SKM-1 treated with dmso at 0.1 percent for 144 hours (cell line): ENCODE measurements at regions not wholly inside any gene's neighbourhood (a gene's known extent, or its start where the extent isn't known, plus 50 kb on each side); places are given as distances from the start of the nearest gene placed in this dataset.
"Not testable (repeated sequence)": the region's sequence is repeated elsewhere in the genome, so short reads cannot be mapped to it uniquely, and the experiment has no call there.

Experiments used
- DNase-seq: peaks from one replicate; lab custom pipeline; 2025; ENCODE audit not compliant: unreplicated experiment; lab: John Stamatoyannopoulos, UW

DNA sequence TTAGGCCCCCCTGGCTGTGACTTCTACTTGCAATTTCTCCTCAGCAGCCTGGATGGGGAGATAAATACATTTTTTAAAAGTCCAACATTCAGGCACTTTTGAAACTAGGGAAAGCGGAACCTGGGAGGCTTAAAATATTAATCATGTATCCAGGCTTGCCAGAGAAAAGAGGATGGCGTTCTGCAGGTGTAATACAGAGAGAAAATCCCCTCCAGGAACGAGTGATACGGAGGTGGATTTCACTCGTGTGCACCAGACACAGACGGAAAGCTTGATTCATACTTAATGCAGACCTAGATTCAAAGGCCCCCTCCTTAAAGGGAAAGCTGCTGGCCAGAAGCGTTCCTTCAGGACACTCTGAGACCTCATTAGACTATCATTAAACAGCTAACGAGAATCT, 354.0 kb upstream of the BOD1L1 start:
- DNase-seq = no peak

DNA sequence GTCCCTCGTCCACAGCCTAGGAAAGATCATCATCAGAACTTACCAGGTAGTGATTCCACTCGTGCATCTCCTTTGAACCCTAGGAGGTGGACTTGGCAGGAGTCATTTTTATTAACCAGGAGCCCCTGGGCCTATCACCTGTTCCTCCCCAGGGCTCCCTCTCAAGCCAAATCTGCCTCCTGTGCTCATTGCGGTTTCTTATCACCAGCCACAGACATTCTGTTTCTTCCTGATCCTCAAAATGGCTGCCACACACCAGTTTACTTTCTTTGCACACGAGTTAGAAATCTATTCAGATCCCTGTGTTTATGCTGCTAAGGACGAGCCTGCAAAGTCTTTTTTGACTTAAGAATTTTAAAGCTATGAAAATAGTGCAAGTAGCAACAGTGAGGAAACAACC, 354.5 kb upstream of the BOD1L1 start:
- DNase-seq = no peak

DNA sequence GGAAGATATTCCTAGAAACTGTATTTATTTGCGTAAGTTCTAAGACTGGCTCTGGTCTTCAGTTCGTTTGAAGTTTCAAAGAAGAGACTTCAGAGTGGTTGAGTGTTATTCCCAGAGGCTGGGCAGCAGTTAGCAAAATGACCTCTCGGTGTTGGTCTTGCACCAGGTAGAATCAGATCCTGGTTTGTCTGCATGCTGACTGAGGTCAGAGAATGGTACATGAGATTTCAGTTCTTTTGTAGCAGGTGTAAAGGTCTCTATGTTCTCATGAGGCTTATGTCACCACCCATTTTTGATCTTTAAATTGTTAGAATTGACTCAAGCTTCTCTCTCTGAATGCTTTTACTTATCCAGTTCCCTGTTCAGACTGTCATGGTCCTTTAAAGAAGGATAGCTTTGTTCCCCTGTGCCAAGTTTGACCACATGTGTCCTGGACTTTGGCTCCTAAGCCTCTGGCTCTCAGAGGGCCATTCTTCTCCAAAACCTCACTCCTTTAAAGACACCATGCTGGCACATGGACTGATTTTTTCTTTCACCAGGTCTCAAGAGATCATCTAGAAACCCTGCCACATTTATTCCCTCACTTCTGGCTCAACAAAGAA, 355.8 kb upstream of the BOD1L1 start:
- no peak for DNase-seq

DNA sequence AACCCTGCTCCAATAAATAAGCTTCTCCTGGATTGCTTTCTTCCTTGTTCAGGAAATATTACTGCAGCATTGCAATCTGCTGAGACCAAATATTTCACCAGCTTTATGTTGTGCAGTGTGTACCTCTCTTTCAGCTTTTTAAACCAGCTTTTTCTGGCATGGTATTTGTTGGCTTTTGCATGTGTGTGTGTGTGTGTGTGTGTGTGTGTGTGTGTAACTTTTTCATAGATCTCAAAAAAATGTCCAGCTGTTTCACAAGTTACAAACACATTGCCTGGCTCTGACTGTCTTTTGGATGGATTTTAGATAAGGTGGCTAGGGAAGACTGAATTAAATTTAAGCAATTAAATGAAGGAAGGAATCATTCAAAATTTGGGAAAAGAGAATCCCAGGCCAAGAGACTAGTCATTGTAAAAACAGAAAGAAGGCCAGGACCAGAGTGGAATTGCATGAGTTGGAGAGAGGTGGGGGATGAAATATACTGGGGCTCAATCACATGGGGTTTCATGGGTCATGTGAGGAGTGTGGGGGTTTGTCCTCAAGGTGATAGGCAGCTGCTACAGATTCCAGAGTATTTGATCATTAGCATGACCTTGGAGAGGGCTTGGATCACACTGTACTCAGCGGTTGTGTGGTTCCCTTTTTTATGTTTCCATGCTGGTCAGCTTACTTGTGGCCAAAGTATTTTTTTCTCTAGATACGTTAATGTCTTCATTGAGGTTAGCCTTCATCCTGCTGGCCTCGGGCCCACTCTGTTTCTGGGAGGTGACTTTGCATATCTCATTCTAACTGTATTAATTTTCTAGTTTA, 357.7 kb upstream of the BOD1L1 start:
- DNase-seq = no peak

DNA sequence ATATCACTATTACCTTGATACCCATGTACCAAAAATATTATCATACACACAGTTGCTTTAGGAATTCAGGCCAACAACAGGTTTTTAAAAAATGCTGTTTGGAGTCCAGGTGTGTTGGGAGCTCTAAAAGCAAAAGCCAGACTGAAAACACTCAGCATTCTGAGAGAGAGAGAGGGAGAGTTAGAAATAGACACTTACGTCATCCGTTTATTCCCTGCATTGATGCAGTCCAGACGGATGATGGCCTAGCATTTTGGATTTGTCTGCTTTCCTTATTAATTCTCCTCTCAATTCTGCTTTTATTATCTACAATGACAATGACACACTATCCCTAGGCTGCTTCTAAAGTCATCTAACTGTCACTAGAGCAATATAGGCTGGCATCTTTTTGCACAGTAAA, 358.3 kb upstream of the BOD1L1 start:
- no peak for DNase-seq

DNA sequence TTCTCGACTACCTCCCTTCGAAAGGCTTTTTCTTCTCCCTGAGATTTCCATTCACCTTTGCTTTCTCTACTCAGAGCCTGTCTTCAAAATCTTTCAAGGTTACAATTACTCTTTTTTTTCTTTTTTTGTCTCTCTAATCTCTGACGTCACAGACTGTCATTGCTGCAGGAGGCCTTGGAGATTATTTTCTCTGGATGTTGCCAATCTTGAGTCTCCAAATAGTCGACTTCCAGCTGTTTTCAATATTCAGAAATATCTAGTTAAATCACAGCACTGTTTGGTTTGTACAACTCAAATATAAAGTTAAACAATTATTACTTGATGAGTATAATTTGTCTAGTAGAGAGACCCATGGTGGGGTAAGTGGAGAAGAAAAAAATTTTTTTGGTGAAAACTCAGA, 359.0 kb upstream of the BOD1L1 start:
- DNase-seq = no peak

DNA sequence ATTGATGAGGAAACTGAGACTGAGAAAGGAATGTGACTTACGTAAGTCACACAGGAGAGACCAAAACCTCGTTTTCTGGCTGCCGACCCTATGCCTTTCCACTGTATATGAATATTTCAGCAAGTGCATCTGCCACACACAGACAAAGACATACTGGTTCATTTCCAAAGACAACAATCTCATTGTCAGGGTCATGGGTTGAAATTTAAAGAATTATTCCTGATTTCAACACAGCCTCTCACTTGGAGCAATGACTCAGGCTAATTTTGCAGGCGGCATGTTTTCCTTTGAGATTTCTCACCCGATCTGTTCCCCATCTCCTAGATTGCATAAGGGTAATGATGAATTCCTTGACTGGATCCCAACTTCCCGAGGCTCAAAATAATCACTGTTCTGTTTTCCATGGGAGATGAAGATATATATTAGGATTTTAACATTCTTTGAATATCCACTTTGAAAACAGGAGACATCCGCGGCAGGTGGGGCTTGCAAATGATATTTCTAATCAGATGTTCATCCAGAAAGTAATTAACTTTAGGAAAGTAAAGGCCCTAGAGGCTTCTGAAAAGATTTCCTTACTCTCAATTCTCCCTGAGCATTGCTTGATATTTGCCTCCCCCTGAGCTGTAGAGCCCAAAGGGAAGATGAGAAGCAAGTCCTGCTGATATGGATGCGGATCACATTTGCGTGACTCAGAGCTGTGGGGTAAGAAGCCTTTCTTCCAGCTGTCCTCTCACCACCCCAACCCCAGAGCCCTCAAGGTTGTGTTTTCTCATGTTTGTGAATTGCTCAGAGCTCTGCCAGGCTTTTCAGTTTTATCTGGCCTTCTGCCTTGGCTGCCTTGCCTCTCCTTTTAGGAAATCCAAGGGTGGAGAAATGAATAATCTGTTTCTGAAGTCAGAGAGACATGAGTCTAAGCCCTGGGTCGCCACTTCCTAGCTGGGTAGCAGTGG, 361.1 kb upstream of the BOD1L1 start:
- no peak for DNase-seq

DNA sequence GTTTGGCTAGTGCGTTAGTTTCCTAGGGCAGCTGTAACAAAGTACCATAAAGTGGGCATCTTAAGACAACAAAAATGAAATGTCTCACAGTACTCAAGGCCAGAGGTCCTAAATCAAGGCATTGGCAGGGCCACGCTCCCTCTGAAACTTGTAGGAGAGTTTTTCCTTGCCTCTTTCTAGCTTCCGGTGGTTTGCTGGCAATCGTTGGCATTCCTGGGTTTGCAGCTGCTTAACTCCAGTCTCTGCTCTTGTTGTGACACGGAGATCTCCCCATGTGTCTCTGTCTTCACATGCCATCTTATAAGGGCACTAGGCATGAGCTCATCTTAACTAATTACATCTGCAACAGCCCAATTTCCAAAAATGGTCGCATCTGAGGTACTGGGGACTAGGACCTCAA, 362.0 kb upstream of the BOD1L1 start:
- no peak for DNase-seq

DNA sequence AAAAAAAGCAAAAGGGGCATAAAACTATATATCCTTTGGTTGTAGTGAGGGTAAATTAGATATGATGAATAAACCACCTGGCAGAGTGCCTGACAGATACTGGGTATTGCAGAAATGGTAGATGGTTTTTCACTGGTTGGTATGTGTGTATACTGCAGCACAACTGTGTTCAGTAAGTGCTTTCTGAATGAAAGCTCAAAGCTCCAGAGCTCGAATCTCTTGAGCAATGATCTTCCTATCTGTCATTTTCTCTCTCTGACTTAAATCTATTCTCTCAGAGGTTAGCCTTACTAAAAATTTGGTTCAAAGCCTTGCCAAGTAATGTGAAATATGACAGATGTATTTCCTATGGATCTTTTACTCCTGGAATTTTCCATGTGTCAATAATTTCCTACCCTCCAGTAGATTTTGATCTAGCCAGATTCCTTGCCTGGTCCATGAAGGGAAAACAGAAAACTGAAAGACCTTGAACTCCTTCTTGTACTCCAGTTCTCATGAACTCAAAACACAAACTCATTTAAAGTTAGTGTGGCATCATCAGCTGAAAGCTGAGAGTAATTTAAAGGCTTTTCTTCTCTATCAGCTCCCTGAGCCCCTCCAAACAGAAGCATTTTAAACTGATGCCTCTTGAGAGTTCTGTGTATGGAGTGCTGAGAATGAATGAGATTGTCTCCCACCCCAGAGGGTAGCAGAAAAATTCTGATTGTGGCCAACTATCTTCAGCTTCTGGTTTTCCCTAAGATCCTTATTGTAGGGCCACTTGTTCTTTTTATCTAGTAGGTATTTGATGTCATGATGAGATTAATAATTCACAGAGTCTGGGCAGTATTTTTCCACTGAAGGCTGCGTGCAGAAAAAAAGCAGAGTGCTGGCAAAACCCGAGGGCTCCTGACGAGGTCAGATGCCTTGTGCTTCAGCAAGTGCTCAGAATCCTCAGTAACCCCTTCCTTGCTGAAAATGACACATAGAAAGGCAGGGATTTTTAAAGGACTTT, 363.4 kb upstream of the BOD1L1 start:
- no peak for DNase-seq

DNA sequence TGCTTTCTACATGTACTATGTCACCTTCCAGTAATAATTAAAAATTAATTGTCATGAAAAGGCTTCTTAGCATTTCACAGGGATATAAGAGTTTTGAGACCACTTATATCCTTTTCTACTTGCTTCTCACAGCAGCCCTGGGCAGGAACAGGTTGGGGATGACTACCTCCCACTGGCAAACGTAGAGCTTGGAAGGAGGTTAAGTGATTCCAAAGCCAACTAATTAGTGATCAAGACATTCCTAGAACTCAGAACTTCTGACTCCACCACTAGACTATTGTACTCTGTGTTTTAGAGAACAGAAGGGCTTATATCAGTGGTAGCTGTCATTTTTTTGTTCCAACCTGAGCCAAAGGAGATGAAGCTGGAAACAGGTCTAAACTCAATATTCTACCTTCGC, 364.5 kb upstream of the BOD1L1 start:
- no peak for DNase-seq

DNA sequence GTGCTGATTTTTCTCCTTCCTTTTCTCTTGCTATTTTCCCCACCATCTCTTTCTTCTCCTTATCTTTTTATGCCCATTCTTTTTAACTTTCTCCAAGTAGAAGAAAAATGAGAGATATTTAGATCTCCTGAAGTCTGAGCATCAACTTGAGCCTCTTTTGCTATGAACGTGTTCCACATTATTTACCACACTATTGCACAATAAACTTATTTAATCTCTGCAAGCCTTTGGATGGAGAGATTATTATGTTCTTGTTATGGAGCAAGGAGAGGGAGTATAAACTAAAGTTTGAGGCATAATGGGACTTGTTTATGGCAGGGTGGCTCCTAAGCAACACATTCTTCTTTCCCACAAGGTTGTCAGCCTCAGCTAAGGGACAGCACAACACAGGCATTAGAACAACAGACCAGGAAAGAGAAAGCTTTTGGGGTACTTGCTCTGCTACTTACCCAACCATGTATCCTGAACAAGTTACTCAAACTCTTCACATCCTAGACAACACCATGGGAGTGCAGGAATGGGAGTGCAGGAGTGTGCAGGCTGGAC, 365.5 kb upstream of the BOD1L1 start:
- no peak for DNase-seq

DNA sequence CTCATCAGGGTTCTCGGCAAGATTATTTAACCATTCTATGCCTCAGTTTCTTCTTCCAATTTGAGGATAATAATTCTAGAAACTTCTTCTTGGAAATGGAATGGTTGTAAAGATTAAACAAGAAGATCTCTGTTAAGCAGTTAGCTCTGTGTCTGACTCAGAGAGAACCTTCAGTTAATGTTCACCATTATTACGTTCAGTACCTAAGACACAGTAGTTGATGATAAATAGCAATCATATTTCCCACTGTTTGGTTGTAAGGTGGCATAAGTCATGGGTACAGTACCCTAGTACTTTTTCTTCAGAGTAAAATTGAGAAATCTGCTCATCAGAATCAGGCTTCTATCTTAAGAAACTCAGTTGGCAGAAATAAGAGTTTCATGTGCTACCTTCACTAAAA, 366.5 kb upstream of the BOD1L1 start:
- no peak for DNase-seq

DNA sequence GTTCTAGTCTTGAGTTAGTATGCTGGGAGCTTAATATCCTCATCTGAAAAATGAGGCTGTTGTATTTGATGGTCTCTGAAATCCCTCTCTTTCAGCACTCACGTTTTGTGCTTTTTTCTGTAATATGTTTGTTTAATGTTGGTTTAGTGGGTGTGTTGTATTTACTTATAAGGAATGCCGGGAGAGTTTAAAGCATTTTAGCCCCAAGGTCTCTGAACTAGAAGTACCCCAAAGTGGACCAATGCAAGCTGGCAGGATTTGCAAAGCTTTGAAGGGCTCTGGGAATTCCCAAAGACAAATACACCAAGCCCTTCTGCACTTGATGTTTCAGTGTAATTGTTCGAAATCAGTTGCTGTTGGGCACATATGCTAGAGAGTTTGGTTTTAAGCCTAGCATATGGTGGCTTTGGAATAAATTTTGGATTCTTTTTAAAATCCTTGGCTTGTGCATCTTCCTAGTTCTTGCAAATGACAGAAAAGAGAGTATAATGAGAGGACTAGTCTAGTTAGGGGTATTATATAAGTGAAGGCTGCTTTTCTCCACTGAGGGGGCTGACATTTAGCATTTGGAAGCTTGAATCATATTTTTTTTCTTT, 371.4 kb upstream of the BOD1L1 start:
- no peak for DNase-seq

DNA sequence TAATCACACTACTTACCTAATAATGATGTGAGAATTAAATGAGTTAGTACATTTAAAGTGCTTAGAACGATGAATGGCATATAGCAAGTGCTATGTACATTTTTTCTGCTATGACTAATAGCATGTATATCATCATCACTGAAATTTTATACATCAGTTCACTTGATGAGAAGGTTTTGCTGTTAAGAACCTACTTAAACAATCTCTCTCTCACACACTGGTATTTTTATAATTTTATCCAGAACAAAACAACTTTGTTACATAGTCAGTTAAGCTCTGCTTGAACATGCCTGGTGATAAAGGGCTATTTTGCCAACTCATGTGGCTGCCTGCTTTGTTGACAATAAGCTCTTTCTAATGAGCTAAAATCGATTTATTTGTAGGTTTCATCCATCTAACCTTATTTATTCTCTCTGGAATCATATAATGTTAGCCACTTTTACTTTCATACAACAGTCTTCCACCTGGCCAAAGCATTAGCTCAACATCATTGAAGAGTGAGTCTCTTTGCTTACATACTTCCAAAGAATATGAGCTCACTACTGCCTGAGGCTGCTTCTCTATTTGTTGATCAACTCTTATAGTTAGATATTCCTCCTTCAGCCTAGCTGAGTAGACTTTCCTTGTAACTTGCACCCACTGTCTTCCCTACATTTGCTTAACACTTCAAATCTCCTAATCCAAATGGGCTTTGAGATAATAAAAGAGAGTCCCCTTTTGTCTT, 372.7 kb upstream of the BOD1L1 start:
- DNase-seq = no peak

DNA sequence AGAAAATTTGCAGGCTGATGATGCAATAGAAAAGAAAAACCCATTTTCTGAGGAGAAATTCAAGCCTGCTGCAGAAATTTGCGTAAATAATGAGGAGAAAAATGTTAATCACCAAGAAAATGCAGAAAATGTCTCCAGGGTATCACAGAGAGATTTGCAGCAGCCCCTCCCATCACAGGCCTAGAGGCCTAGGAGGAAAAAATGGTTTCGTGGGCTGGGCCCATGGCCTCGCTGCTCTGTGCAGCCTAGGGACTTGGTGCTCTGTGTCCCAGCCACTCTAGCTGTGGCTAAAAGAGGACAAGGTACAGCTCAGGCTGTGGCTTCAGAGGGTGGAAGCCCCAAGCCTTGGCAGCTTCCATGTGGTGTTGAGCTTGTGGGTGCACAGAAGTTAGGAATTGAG, 374.8 kb upstream of the BOD1L1 start:
- not testable (repeated sequence) for DNase-seq

DNA sequence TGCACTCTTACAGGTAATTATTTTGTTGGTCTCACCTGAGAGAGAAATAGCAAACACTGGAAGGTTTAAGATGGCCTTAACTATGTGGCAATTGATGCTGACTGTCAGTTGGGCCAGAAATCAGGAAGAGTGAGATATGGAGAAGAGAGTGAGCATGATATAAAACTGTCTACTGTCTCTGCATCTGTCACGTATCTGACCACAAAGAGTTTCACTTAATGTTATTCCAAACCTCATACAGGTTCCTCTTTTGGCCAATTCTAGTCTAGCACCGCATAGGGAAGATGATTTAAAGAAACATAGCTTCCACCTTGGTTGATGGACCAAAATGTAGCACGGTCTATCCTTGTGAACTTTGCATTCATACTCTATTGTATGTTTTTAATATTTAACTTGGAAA, 381.0 kb upstream of the BOD1L1 start:
- DNase-seq = peak; percentile 34

DNA sequence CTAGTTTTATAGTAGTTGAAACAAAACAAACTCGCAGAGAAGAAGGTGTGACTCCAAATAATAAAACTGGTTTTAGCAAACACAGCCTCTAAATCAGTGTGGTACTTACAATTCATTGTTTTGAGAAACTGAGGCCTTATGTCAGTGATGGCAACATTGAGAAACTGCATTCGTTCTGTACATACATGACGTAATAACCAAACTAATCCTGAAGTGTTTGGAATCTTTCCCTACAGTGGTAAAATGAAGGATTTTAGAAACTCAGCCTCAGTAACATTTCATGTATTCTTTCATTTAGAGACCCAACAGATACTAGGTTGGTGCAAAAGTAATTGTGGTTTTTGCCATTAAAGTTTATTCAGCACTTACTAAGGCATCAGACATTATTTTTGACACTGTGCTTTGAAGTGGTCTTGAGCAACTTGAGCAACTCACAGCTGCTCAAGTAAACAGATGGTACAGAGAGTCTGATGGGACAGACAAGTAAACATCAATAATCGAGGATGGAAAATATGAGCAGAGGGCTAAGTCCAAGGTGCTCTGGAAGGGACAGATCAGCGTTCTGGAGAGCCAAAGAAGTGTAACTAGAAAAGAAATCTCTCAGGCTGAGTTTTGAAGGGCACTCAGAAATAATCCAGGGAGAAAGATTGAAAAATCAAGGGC, 390.8 kb upstream of the BOD1L1 start:
- DNase-seq = no peak

DNA sequence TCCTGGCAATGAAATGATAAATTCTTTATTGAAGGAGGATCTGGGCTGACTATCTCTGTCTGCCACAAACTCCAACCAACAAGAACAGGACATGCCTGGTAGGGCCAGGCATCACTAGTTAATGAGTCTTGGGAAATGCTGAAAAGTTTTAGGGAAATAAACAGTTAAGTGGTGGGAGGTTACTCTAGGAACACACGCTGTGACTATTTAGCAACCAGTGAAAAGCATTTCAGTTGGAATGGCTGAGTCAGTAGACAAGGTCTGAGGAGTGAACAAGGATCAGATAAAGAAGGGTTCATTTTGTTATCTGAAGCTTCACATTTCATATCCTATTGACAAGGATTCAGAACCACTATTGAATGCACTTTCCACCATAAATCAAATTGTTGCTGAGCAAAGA, 394.9 kb upstream of the BOD1L1 start:
- no peak for DNase-seq

DNA sequence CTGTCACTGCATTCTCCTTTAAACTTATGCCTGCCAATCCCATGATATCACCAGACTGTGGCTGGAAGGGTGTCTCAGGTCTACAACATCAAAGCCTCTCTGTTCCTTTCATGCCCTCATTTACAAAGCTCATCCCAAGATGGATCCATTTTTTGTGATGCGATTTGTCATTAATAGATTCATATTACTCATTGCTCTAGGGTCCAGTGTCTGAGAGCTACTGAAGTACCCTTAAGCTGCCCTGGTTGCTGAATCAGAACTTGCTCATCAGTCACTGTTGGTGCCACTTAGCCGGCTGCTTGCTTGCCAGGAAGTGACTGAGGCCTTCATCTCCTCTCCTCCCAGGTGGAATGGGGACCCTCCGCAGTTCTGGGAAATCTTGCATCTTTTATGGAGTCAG, 395.5 kb upstream of the BOD1L1 start:
- DNase-seq = no peak
